ENCODE measurements at regions not wholly inside any gene's neighbourhood (a gene's known extent, or its start where the extent isn't known, plus 50 kb on each side); places are given as distances from the start of the nearest gene placed in this dataset.

GRCh38 chr9:119803679-119804078 is 434.4 kb upstream of the BRINP1 start:
- no peak for DNase-seq

DNA sequence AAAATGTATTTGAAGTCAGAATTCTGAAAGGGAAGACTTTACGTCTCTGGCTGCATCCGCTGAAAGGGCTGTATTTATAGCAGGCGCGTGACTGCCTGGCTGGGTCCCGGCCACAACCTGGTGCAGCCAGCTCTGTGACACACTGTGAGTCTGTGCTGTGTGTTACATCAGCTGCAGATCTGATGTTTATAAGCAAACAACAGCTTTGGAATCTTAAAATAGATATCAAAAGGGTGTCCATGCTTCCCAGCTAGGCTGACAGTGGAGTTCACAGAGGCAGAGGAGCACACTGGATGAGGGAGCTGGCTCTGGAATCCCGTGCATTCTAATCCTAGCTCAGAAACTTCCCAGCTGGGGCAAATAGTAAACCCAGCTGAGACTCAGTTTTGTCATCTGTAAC is 433.4 kb upstream of the BRINP1 start:
- no peak for DNase-seq

- no peak for DNase-seq
These were observed 432.9 kb upstream of the BRINP1 start for GRCh38 chr9:119802133-119802532.

DNA sequence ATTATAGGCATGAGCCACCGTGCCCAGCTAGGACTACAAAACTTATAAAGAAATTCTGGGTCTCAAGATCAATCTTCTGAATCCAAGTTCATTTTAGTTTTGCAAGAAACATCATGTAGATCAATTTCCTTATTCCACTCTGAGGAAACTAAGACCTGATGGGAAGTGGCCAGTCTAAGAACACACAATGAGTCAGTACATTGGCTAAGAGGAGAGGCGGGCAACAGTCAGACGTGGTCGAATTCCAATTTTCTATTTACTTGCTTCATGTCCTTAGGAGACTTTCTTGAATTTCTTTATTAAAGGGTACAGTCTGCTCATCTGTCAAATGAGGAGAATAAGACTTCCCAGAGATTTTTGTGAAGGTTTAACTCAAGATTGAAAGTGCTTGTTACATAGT is 432.1 kb upstream of the BRINP1 start:
- no peak for DNase-seq

DNA sequence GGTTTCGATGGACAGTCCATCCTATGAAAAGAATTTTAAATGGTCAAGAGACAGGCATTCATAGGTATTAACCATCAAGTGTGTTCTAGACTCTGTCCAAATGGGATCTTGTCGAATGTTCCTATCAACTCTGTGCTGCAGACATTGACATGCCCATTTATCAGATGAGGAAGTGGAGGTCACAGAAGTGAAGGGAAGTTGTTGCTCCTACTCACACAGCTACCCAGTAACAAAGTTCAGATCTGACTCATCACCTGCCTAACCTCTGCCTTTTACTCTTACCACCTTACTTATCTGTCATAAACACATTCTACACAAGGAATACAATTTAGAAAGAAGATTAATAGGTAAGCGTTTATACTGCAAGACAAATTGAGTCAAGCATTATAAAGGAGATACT is 426.2 kb upstream of the BRINP1 start:
- DNase-seq, result no peak

DNA sequence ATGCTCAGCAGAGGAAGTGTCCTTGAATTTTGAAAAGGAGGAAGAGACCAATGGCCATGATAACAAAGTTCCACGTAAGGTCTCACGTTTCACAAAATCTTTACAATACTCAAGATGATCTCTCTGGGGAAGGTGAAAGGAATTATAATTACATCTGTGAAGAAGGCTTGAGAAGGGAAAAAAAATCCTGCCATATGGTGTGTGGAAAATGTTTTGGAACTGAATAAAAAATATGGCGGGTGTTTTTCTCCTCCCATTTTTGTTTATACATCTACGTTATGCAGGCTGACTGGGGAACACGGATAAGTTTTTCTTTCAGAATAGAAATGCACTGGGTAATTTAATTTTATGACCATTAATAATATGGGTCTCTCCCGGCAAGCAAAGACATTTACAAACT is 425.6 kb upstream of the BRINP1 start:
- DNase-seq, result no peak

DNA sequence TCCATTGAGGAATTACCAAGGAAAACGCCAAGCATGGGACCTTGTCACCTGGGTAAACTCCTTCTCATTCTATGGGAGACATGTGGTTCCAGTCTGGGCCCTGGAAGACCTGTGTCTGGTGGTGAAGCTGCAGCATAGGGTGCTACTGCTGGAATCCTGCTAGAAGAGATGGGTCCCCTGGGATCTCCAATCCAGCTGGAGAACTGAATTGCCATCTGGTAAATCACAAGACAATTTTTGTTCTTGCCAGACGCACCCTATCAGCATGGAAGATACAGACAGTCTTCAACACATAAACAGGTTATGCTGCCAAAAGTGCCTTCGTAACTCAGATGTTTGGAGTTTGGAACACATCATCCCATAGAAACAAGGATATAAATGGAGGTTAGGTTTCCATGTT is 424.0 kb upstream of the BRINP1 start:
- no peak for DNase-seq

GRCh38 chr9:119792242-119792641 is 423.0 kb upstream of the BRINP1 start:
- DNase-seq, result no peak

DNA sequence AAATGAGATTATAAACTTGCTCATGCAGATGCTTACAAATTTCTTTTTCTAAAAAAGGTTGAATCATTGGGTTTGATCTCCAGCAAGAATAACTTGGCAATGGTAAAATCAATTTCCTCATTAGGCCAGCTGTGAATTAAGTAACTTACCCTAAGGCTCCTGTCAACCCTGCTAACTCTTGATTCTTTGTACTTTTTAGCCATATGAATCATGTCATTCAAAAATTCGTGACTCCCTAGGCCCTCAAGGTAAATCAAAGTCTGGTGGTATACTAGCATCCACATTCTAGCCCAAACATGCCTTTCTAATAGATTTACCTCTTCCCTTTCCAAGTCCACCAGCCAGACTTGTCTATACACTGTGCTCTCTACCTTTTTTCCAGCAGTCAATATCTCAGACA is 420.8 kb upstream of the BRINP1 start:
- DNase-seq, result no peak

- DNase-seq, result no peak
These were observed 419.7 kb upstream of the BRINP1 start for GRCh38 chr9:119788921-119789320.

DNA sequence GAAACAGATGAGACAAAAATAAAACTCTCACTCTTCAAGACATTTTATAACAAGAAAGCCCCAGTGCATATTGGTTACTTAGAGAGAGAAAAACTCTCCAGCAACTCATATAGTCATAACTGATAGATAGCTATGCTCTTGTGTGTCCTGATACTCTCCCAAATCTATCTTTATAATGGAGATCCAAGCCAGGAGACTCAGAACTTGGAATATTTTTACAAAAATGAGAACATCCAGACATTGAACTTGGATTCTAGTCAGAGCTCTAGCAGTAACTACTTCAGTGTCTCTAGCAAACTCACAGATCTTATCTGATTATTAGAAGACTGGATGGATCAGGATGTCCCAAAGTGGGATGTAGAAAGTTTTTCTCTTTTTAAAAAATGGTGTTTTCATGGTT is 412.7 kb upstream of the BRINP1 start:
- no peak for DNase-seq

DNA sequence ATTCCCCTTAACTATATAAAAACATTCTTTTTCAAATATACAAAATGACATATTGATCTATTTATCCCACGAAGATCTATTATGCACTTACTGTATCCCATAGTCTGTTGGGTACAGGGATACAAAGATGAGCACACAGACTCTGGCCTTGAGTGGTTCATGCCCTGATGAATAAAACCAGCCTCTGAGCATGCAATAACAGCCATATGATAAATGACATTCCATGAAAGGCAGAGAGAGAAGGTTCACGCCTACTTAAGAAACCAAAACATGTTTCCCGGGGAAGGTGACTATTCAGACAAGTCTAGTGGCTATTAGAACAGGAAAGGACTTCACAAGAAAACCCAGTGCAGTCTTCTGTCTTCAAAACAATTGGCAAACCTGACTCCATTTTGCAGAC is 406.2 kb upstream of the BRINP1 start:
- no peak for DNase-seq

- no peak for DNase-seq
These were observed 404.6 kb upstream of the BRINP1 start for GRCh38 chr9:119773823-119774222.

- no peak for DNase-seq
These were observed 402.1 kb upstream of the BRINP1 start for GRCh38 chr9:119771341-119771740.

- no peak for DNase-seq
These were observed 399.0 kb upstream of the BRINP1 start for GRCh38 chr9:119768266-119768665.

DNA sequence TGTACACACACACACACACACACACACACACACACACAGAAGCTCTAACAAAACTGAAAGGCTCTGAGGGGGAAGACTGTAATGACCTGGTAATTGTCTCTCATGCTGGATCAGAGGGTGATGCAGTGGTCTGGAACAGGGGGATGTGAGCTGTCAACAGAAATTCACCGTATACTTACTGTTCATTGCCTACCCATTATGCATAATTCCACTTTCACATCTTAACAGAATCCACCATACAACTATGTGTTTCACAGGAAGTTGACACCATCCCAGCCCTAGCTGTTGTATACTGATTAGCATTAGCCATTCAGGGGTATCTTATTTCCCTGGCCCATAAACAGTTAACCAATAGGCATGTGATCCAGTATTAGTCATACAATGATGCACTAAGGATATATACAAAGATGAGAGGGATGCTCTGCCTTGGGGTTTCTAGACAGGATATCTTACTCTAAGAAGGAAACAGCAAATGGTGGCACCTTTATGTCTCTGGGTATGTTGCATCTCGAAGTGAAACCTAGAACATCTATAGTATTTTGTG is 396.5 kb upstream of the BRINP1 start:
- DNase-seq, result no peak

- DNase-seq, result no peak
These were observed 394.0 kb upstream of the BRINP1 start for GRCh38 chr9:119763260-119763659.

DNA sequence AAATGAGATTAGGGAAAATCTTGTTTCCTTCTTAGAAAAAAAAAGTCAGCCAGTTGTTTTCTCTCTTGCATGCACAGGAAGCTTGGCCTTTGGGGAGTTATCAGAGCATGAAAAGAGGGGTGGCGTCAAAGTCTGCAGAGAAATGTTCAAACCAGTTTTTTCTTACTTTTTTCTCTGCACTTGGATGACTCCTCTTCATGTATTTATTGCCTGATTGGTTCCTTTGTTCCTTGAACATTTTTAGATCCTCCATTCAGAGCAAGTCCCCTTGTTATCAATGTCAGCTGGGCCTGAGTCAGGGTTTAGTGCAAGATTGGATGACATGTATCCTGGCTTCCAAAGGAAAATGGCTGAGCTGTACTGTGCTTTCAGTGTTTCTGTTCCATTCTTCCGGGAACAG is 392.6 kb upstream of the BRINP1 start:
- no peak for DNase-seq

- DNase-seq, result no peak
These were observed 389.8 kb upstream of the BRINP1 start for GRCh38 chr9:119758990-119759389.

GRCh38 chr9:119758241-119758640 is 389.0 kb upstream of the BRINP1 start:
- DNase-seq, result no peak

DNA sequence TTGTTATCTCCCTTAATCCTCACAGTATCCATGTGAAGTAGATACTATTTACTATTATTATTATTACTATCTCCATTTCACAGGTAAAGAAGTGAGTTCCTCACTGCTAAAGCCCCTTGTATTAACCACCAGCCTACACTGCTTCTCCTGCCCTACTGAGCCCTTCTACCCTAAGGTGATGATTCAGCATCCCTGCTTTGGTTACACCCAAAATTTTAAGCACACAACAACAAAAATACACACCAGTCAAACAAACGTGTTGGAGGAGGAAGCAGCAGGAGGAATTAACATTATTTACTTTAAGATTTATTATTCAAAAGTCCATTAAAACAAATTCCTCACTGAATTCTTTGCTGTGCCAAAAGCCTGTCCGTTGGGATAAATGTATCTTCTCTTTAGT is 370.2 kb upstream of the BRINP1 start:
- DNase-seq, result no peak

DNA sequence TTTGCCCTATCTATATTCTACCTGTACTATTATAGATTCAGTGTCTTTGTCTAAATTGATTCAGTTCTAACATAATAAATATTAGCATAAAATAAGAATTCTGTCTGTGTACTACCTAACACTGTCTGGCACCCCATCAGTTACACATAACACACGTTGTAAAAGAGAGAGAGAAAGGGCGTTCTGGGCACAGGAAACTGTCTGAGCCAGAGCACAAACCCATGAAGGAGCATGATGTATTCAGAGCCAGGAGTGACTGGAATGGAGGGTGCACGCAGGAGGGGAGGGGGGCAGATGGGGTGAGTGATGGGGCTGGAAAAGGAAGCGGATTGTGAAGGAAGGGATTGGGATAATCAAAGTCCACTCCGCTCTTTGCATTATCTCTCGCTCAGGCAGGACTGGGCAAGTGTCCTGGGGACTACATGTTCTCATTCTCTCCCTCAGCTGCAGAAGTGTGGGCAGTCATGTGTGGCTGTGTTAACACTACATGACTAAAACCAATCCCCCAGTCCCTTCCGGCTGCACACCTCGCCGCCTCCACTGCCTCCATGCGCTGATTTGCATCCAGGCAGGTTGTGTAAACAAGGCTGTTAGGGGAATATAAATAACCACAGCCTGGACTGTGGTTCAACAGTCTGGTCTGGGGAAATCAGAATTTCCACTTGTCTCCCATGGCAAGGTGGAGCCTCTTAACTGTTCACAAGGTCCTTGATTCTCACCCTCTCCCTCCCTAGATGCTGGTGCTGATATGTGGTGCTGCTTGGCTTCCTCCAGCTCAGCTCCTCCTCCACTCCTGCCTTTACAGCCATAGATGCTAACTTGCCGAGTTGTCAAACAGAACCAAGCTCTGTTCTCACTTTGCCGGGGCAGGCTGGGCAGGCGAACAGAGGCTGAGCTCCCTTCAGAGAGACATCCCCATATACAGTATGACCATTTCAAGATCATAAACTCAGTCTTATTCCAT is 367.5 kb upstream of the BRINP1 start:
- no peak for DNase-seq

GRCh38 chr9:119727988-119728387 is 358.8 kb upstream of the BRINP1 start:
- no peak for DNase-seq

- no peak for DNase-seq
These were observed 356.8 kb upstream of the BRINP1 start for GRCh38 chr9:119726035-119726434.

GRCh38 chr9:119722384-119722783 is 353.1 kb upstream of the BRINP1 start:
- no peak for DNase-seq
